ENCODE measurements at regions not wholly inside any gene's neighbourhood (a gene's known extent, or its start where the extent isn't known, plus 50 kb on each side); places are given as distances from the start of the nearest gene placed in this dataset.

GRCh38 chr3:117450026-117450425 lies 740.4 kb downstream of the TUSC7 start:
- TF ChIP-seq CTCF (IDR thresholded peaks at IDR 0.05; ENCODE audit: insufficient read depth, low read depth, low read length) = no peak
- no peak for TF ChIP-seq EZH2 (IDR thresholded peaks at IDR 0.05; ENCODE audit: insufficient read depth, low read length)

Measured in astrocyte (in vitro differentiated cells and primary cell).